Natural killer cell (primary cell): ENCODE measurements at regions not wholly inside any gene's neighbourhood (a gene's known extent, or its start where the extent isn't known, plus 50 kb on each side); places are given as distances from the start of the nearest gene placed in this dataset.

Source experiments
- ATAC-seq, 3 donors: fragments of 150-1000 bp in 2 of 3; fragments of 200-7000 bp in 1 of 3; cut with Tn5 transposase; 1 replicate in 1 of 3; 2 replicates in 2 of 3; pipeline ENCODE4 v1.10.0; 2021; ENCODE audit warnings: mild to moderate bottlenecking in 2 of 3, moderate library complexity in 2 of 3
- DNase-seq, 2 donors: peaks; one replicate each; pipeline versions ENCODE4 v3.0.0 to v3.0.0-alpha.2; 2013 to 2021; ENCODE audit warnings: mixed read lengths in 1 of 2
- H3K27ac ChIP-seq: one replicate; pipeline ENCODE4 v1.5.1; 2013; ENCODE audit warnings: mild to moderate bottlenecking, low read length
- H3K27me3 ChIP-seq: one replicate; pipeline ENCODE4 v1.6.1; 2013; ENCODE audit warnings: low read length; ENCODE audit not compliant: control insufficient read depth, insufficient read depth
- H3K36me3 ChIP-seq: one replicate; pipeline ENCODE4 v1.6.1; 2013; ENCODE audit warnings: low read length; ENCODE audit not compliant: control insufficient read depth, insufficient read depth
- H3K4me1 ChIP-seq: one replicate; pipeline ENCODE4 v1.6.1; 2013; ENCODE audit warnings: low read length; ENCODE audit not compliant: control insufficient read depth, insufficient read depth
- H3K4me3 ChIP-seq: one replicate; pipeline ENCODE4 v1.5.1; 2013; ENCODE audit warnings: low read length
- H3K9me3 ChIP-seq: one replicate; pipeline ENCODE4 v1.6.1; 2013; ENCODE audit warnings: low read length; ENCODE audit not compliant: control insufficient read depth, insufficient read depth
- H3K27ac Mint-ChIP-seq, 2 donors: one replicate each; pipeline ENCODE4 v1.8.0; 2022; ENCODE audit warnings: mild to moderate bottlenecking in 2 of 2, mixed read lengths in 2 of 2, moderate library complexity in 1 of 2
- H3K27me3 Mint-ChIP-seq, 2 donors: one replicate each; pipeline ENCODE4 v1.8.0; 2022; ENCODE audit warnings: low read depth in 2 of 2, mixed read lengths in 2 of 2
- H3K36me3 Mint-ChIP-seq: one replicate; pipeline ENCODE4 v1.8.0; 2022; ENCODE audit warnings: mixed read lengths
- H3K4me1 Mint-ChIP-seq, 2 donors: one replicate each; pipeline ENCODE4 v1.8.0; 2022; ENCODE audit warnings: mixed read lengths in 2 of 2
- H3K4me3 Mint-ChIP-seq: one replicate; pipeline ENCODE4 v1.8.0; 2022; ENCODE audit warnings: mild to moderate bottlenecking, moderate library complexity, mixed read lengths
- H3K9me3 Mint-ChIP-seq, 2 donors: one replicate each; pipeline ENCODE4 v1.8.0; 2022; ENCODE audit warnings: mixed read lengths in 2 of 2
- WGBS: methylation state at CpG from one replicate; pipeline ENCODE4 v1.1.7; 2013; ENCODE audit warnings: missing lambda C conversion rate; ENCODE audit not compliant: insufficient coverage; 5-methylcytosine and 5-hydroxymethylcytosine counted together
- intact Hi-C: fragments of 100-400 bp; cut with micrococcal nuclease; formaldehyde crosslinking; loops from one replicate; pipeline ENCODE4 v1.14.2; 2022
- TF ChIP-seq, protein P1 (sequence below): fragments of 200-600 bp; IDR thresholded peaks from one replicate; pipeline ENCODE4 v1.8.0; 2022; ENCODE audit warnings: antibody characterized with exemption

DNA sequence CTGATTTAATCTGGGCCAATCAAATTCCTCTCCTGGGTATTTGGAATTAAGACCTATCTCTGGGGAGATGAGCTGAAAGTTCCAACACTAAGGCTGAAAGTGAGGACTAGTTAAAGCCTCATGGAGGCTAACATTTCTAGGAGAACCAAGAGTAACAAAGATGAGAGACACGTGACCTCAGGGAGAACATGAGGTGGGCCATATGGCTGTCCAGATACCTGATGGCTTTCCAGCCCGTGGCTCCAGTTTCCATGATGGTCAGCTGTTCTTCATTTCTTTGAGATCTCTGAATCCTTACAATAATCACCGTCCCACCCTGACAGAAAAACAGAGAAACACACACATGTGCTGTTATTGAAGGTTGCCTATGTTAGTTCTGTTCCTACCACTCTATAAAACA lies 66.1 kb downstream of the LEPR start:
- intact Hi-C loops = no loop called here
- ATAC-seq (no peak), DNase-seq (no peak)
- 83% methylated on average over 3 of the region's 3 CpGs for WGBS
- H3K9me3 Mint-ChIP-seq = no peaks in the 10 kb centered on the region
- H3K4me3 Mint-ChIP-seq = no peak overlapping the region
- no peak overlapping the region for H3K4me3 ChIP-seq
- H3K36me3 ChIP-seq = no peaks in the 10 kb centered on the region
- no peak overlapping the region for H3K27ac Mint-ChIP-seq
- H3K9me3 ChIP-seq = no peaks in the 10 kb centered on the region
- TF ChIP-seq, protein P1, sequence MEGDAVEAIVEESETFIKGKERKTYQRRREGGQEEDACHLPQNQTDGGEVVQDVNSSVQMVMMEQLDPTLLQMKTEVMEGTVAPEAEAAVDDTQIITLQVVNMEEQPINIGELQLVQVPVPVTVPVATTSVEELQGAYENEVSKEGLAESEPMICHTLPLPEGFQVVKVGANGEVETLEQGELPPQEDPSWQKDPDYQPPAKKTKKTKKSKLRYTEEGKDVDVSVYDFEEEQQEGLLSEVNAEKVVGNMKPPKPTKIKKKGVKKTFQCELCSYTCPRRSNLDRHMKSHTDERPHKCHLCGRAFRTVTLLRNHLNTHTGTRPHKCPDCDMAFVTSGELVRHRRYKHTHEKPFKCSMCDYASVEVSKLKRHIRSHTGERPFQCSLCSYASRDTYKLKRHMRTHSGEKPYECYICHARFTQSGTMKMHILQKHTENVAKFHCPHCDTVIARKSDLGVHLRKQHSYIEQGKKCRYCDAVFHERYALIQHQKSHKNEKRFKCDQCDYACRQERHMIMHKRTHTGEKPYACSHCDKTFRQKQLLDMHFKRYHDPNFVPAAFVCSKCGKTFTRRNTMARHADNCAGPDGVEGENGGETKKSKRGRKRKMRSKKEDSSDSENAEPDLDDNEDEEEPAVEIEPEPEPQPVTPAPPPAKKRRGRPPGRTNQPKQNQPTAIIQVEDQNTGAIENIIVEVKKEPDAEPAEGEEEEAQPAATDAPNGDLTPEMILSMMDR = no peak
- no peaks in the 10 kb centered on the region for H3K4me1 Mint-ChIP-seq
- H3K27me3 Mint-ChIP-seq = no peaks in the 10 kb centered on the region
- no peaks in the 10 kb centered on the region for H3K27me3 ChIP-seq
- no peak overlapping the region for H3K27ac ChIP-seq
- no peaks in the 10 kb centered on the region for H3K4me1 ChIP-seq
- H3K36me3 Mint-ChIP-seq = no peaks in the 10 kb centered on the region

DNA sequence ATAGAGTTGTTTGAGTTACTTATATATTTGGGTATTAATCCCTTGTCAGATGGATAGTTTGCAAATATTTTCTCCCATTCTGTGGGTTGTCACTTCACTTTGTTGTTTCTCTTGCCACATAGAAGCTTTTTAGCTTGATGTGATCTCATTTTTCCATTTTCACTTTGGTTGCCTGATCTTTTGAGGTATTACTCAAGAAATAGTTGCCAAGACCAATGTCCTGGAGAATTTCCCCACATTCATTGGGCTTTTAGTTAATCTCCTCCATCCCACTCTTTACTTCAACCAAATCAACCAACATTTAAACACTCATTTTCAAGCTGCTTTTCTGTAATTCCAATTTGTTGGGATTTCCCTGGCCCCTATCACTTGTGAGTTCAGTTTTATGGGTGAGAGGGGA lies 69.0 kb downstream of the LEPR start:
- Mint-ChIP-seq H3K4me1 (no peaks in the 10 kb centered on the region), H3K4me3 (no peak overlapping the region)

DNA sequence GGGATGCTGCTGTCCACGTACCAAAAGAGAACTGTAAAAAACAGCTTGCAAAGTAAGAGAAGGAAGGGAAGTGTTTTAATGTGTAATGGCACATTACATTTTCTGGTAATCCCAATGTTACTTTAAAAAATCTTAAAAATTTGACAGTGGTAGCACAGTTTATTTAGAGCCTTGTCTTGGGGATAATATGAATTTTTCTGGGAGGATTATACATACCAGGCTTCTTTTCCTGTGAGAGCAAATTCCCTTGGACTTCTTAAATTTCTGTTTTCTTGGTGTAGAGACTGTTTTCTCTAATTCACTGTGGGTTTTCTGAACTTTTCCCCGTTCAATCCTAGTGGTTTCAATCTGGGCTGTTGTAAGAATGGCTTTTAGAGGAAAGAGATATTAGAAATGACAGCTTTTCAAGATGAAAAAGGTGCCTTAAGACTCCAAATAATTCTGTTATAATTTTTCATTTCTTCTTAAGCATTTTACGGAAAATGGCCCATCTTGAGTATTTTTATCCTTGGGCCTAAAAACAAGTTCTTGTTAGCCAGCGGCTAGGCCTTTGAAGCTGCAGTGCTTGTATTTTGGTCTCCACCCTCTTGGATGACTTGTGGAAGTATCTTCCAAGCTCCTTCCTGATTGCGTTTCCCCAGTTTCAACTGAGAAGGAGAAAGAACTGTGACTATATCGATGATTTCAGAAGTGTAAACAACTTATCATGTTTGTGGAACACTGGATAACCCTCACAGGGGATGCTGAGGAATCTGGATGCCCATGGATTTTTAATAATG lies 70.0 kb downstream of the LEPR start:
- Histone ChIP-seq H3K4me3 (no peak overlapping the region), H3K4me1 (no peaks in the 10 kb centered on the region), H3K27ac (no peak overlapping the region), H3K36me3 (no peaks in the 10 kb centered on the region), H3K27me3 (no peaks in the 10 kb centered on the region), H3K9me3 (no peaks in the 10 kb centered on the region)
- WGBS = 94% methylated on average over 6 of the region's 6 CpGs
- Mint-ChIP-seq H3K9me3 (no peaks in the 10 kb centered on the region), H3K4me3 (no peak overlapping the region), H3K36me3 (no peaks in the 10 kb centered on the region), H3K27me3 (no peaks in the 10 kb centered on the region), H3K4me1 (no peaks in the 10 kb centered on the region), H3K27ac (no peak overlapping the region)
- no peak for ATAC-seq
- intact Hi-C loops = no loop called here
- TF ChIP-seq, protein P1 = no peak
- DNase-seq = no peak

More for the DNA sequence above, 69.0 kb downstream of the LEPR start:
- ATAC-seq = no peak
- no peaks in the 10 kb centered on the region for H3K27me3 ChIP-seq
- H3K27ac ChIP-seq = no peak overlapping the region
- Mint-ChIP-seq H3K9me3 (no peaks in the 10 kb centered on the region), H3K27me3 (no peaks in the 10 kb centered on the region), H3K36me3 (no peaks in the 10 kb centered on the region), H3K27ac (no peak overlapping the region)
- H3K4me3 ChIP-seq = no peak overlapping the region
- H3K4me1 ChIP-seq = no peaks in the 10 kb centered on the region
- no peak for DNase-seq
- no peaks in the 10 kb centered on the region for H3K36me3 ChIP-seq
- H3K9me3 ChIP-seq = no peaks in the 10 kb centered on the region
- intact Hi-C loops = no loop called here
- TF ChIP-seq, protein P1 = no peak

DNA sequence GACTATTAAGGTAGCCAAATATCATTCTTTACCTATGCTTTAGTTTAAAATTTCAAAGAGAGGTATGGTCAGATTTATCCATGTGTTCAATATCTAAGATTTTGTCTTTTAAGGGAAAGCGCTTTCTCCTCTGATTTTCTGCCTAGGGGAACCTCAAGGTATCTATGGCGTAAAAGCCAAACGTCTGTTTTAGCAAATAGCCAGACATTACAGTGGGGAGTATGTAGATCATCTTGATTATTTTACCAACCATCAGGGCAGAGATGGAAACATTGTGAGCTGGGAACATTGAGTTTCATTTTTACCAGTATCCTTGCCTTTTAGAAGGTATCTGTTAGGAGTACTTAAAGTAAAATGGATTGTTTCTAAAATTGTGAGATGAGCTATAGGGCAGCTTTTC lies 71.0 kb downstream of the LEPR start:
- TF ChIP-seq, protein P1 = no peak
- Mint-ChIP-seq H3K9me3 (no peaks in the 10 kb centered on the region), H3K4me1 (no peaks in the 10 kb centered on the region), H3K4me3 (no peak overlapping the region), H3K27me3 (no peaks in the 10 kb centered on the region), H3K36me3 (no peaks in the 10 kb centered on the region), H3K27ac (no peak overlapping the region)
- Histone ChIP-seq H3K27me3 (no peaks in the 10 kb centered on the region), H3K36me3 (no peaks in the 10 kb centered on the region), H3K4me1 (no peaks in the 10 kb centered on the region), H3K9me3 (no peaks in the 10 kb centered on the region), H3K4me3 (no peak overlapping the region), H3K27ac (no peak overlapping the region)
- WGBS = 67% methylated on average over 3 of the region's 3 CpGs
- intact Hi-C loops = no loop called here
- no peak for ATAC-seq
- no peak for DNase-seq
